Ascending aorta (tissue), 2 donors: ENCODE measurements at regions not wholly inside any gene's neighbourhood (a gene's known extent, or its start where the extent isn't known, plus 50 kb on each side); places are given as distances from the start of the nearest gene placed in this dataset.
A peak's percentile ranks its signal among the peaks of the same experiment; 100 is the strongest.

Source experiments
- DNase-seq, 2 donors: peaks; one replicate each; pipeline ENCODE4 v3.0.0-alpha.2; 2019; ENCODE audit warnings: low spot score in 2 of 2
- H3K27ac ChIP-seq, 2 donors: fragments of 200-600 bp; sonication (generic); one replicate each; pipeline ENCODE4 v1.5.1; 2016 to 2017; ENCODE audit warnings: mild to moderate bottlenecking in 1 of 2
- H3K27me3 ChIP-seq: fragments of 200-600 bp; sonication (generic); one replicate; pipeline ENCODE4 v1.5.1; 2017
- H3K36me3 ChIP-seq, 2 donors: fragments of 200-600 bp; sonication (generic); one replicate each; pipeline ENCODE4 v1.5.1; 2016
- H3K4me1 ChIP-seq, 2 donors: fragments of 200-600 bp; sonication (generic); one replicate each; pipeline ENCODE4 v1.5.1; 2016 to 2017; ENCODE audit warnings: mild to moderate bottlenecking in 1 of 2
- H3K4me3 ChIP-seq, 2 donors: fragments of 200-600 bp; sonication (generic); one replicate each; pipeline ENCODE4 v1.5.1; 2016 to 2017; ENCODE audit warnings: mild to moderate bottlenecking in 1 of 2
- H3K9me3 ChIP-seq, 2 donors: fragments of 200-600 bp; sonication (generic); one replicate each; pipeline ENCODE4 v1.5.1; 2016
- intact Hi-C: fragments of 100-400 bp; cut with DNase I; formaldehyde crosslinking; loops from one replicate; pipeline ENCODE4 v1.15.1; 2023
- TF ChIP-seq, protein P1 (sequence below), 3 experiments: fragments of 200-600 bp in 2 of 3; fragments of 450-650 bp in 1 of 3; sonication (generic) in 2 of 3; IDR thresholded peaks; one replicate each; pipeline ENCODE4 v1.5.1; 2016 to 2019; ENCODE audit warnings: antibody characterized with exemption in 3 of 3, mild to moderate bottlenecking in 1 of 3, moderate library complexity in 1 of 3

DNA sequence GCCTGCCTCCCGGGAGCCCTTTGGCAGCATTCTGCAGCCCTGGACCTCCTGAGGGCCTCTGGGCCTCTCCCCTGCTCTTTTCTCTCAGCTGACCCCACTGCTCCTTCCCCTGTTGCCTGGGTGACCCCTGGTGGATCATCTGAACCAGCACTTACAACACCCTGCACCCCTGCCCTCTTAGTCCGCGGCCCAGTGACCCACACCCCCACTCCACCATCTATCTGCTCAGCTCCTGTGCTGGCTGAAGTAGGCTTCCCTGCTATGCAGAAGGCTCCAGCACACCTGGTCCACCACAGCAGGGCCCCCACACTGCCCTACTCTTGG lies 74.0 kb downstream of the DMRTA2 start:
- H3K4me3 ChIP-seq: no peak overlapping the region
- no peaks in the 10 kb centered on the region for H3K9me3 ChIP-seq
- TF ChIP-seq, protein P1, sequence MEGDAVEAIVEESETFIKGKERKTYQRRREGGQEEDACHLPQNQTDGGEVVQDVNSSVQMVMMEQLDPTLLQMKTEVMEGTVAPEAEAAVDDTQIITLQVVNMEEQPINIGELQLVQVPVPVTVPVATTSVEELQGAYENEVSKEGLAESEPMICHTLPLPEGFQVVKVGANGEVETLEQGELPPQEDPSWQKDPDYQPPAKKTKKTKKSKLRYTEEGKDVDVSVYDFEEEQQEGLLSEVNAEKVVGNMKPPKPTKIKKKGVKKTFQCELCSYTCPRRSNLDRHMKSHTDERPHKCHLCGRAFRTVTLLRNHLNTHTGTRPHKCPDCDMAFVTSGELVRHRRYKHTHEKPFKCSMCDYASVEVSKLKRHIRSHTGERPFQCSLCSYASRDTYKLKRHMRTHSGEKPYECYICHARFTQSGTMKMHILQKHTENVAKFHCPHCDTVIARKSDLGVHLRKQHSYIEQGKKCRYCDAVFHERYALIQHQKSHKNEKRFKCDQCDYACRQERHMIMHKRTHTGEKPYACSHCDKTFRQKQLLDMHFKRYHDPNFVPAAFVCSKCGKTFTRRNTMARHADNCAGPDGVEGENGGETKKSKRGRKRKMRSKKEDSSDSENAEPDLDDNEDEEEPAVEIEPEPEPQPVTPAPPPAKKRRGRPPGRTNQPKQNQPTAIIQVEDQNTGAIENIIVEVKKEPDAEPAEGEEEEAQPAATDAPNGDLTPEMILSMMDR (IDR thresholded peaks at IDR 0.05): no peak
- intact Hi-C loops: no loop called here
- H3K27me3 ChIP-seq: no peaks in the 10 kb centered on the region
- no peak for DNase-seq
- H3K27ac ChIP-seq: no peak overlapping the region
- H3K36me3 ChIP-seq: no peaks in the 10 kb centered on the region
- H3K4me1 ChIP-seq: no peaks in the 10 kb centered on the region

DNA sequence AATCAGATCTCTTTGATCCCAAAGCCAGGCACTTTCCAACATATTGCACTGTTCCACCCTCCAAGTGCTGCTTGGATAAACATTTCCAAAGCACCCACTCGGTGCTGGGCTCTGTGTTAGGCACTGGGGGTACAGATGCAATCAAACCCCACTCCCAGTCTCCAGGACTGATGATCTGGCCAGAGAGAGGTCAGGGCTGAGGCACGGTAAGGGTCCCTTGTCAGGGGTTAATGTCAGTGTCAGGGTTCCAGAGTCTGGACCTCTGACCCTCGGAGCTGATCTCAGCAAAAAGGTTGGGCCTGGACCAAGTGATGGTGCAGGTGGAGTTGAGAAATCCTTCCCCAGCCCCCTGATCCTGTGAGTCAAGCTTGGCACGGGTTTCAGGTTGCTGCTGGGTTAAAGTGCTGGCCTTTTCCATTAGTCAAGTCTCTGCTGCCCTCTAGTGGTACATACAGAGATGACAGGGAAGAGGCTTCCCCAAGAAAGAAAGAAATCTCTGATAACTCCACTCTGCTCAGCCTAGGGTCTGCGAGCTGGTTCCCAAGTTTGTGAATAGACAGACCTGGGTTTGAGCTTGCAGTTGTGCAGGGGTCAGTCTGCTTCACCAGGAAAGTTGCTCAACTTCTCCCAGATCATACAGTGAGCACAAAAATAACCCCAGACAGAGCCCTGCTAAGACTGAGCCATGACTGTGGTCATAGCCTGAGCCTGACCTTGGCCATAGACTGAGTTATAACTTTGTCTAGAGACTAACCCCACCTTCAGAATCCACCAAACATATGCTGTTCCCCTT lies 74.6 kb downstream of the DMRTA2 start:
- Histone ChIP-seq H3K27me3 (no peaks in the 10 kb centered on the region), H3K27ac (no peak overlapping the region), H3K36me3 (no peaks in the 10 kb centered on the region), H3K9me3 (no peaks in the 10 kb centered on the region), H3K4me3 (no peak overlapping the region), H3K4me1 (no peaks in the 10 kb centered on the region)
- DNase-seq: peak in 1 of 2 donors; percentile 65
- intact Hi-C loops: no loop called here
- TF ChIP-seq, protein P1 (IDR thresholded peaks at IDR 0.05): peak; percentile 49 to 82 (median 73)

DNA sequence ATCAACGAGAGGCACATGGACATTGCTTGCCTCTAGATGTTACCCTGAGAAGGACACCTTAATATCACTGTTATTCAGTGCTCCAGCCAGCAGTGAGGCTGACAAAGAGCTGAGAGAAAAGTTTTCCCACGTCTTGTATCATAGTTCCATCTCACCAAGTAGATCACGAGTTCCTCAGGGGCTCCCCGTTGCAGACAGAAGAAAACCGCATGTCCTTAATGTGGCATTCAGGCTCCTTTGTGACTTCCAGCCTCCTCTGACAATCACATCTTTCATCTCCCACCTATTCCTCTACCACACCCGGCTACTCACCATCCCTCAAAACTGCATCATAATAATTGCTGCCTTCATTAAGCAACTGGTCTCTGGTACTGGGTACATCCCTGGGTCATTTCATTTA lies 75.3 kb downstream of the DMRTA2 start:
- H3K27me3 ChIP-seq: no peaks in the 10 kb centered on the region
- TF ChIP-seq, protein P1 (IDR thresholded peaks at IDR 0.05): no peak

DNA sequence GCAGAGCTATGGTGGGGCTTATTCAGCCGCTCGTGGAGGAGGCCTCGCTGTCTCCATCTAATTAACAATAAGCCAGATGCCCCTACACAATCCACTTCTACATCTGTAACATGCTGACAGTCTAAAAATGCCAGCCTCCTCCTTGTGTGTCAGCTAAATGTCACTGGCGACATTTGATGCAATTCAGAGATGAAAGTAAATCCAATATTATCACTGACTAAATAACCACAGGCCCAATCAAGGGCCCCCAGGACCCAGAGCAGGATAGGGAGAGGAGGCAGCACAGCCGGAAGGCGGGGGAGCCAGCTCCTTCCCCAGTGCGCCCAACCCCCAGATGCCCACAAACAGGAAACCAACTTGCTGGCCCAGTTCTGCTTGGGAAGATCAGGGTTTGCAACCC lies 76.6 kb downstream of the DMRTA2 start:
- Histone ChIP-seq H3K4me1 (no peaks in the 10 kb centered on the region), H3K27me3 (no peaks in the 10 kb centered on the region), H3K4me3 (no peak overlapping the region), H3K9me3 (no peaks in the 10 kb centered on the region), H3K36me3 (no peaks in the 10 kb centered on the region), H3K27ac (no peak overlapping the region)
- DNase-seq: no peak
- TF ChIP-seq, protein P1 (IDR thresholded peaks at IDR 0.05): no peak
- intact Hi-C loops: no loop called here

More for the DNA sequence above, 75.3 kb downstream of the DMRTA2 start:
- Histone ChIP-seq H3K36me3 (no peaks in the 10 kb centered on the region), H3K9me3 (no peaks in the 10 kb centered on the region), H3K4me1 (no peaks in the 10 kb centered on the region), H3K4me3 (no peak overlapping the region), H3K27ac (no peak overlapping the region)
- no peak for DNase-seq
- intact Hi-C loops: no loop called here

DNA sequence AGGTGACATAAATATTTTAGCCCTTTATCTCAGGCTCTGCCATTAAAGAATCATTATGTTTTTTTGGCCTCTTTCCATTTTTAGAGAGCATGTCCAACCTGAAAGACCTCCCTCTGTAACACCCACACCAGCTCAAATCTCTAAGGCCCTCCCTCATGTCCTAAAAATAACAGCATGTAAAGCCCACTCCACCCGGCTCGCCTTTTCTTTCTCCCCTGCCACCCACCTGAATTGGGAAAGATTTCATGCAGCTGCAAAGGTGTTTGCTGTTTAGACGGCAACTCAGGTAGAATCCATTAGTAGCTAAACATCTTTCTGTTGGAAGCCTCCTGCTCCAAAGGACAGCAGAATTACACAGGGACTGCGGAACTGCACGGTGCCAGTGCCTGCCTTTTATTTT lies 79.9 kb downstream of the DMRTA2 start:
- TF ChIP-seq, protein P1 (IDR thresholded peaks at IDR 0.05): no peak
- Histone ChIP-seq H3K4me3 (no peak overlapping the region), H3K9me3 (no peaks in the 10 kb centered on the region), H3K27me3 (no peaks in the 10 kb centered on the region), H3K4me1 (no peaks in the 10 kb centered on the region), H3K36me3 (no peaks in the 10 kb centered on the region), H3K27ac (no peak overlapping the region)
- intact Hi-C loops: no loop called here
- DNase-seq: no peak

DNA sequence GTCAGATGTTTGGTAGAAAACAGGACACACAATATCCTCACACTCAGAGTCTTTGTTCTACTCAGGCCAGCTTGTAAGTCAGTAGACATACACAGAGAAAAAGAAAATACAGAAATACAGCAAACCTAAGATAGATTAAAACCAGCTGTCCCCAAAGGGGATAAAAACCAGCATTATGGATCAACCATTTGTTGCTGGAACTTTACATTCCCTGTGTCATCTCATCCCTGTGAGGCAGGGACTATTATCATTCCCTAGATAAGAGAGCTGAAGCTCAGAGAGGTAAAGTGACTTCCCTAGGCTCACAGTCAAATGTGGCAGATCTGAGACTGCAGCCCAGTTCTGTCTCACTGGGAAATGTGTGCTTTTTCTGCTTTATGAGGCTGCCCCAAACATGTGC lies 80.7 kb downstream of the DMRTA2 start:
- no peaks in the 10 kb centered on the region for H3K36me3 ChIP-seq
- intact Hi-C loops: no loop called here
- DNase-seq: no peak
- H3K4me3 ChIP-seq: no peak overlapping the region
- no peaks in the 10 kb centered on the region for H3K4me1 ChIP-seq
- no peaks in the 10 kb centered on the region for H3K9me3 ChIP-seq
- H3K27me3 ChIP-seq: no peaks in the 10 kb centered on the region
- no peak overlapping the region for H3K27ac ChIP-seq
- TF ChIP-seq, protein P1 (IDR thresholded peaks at IDR 0.05): no peak
